ENCODE measurements at regions not wholly inside any gene's neighbourhood (a gene's known extent, or its start where the extent isn't known, plus 50 kb on each side); places are given as distances from the start of the nearest gene placed in this dataset.

GRCh38 chr13:69477451-69477850, 630.2 kb upstream of the ATXN8OS start:
- POLR2A ChIA-PET, result no interaction called here
- no peak for DNase-seq (ENCODE audit: extremely low spot score)
- CTCF ChIA-PET, result no interaction called here
- no peak for TF ChIP-seq CTCF (IDR thresholded peaks at IDR 0.05; ENCODE audit: control extremely low read depth, extremely low read depth, low read depth, missing control alignments)

GRCh38 chr13:69474011-69474685, 633.5 kb upstream of the ATXN8OS start:
- ChIA-PET POLR2A (no interaction called here), CTCF (no interaction called here)
- DNase-seq (ENCODE audit: extremely low spot score), result no peak
- no peak for TF ChIP-seq CTCF (IDR thresholded peaks at IDR 0.05; ENCODE audit: control extremely low read depth, extremely low read depth, low read depth, missing control alignments)

GRCh38 chr13:69468624-69469023, 639.0 kb upstream of the ATXN8OS start:
- POLR2A ChIA-PET, result no interaction called here
- no peak for TF ChIP-seq CTCF (IDR thresholded peaks at IDR 0.05; ENCODE audit: control extremely low read depth, extremely low read depth, low read depth, missing control alignments)
- CTCF ChIA-PET, result interaction anchor here (1.0 kb wide), 1 partner anchor 15 kb away, joined by 3 read pairs; no protein-coding TSS in a partner anchor
- DNase-seq (ENCODE audit: extremely low spot score), result no peak

- TF ChIP-seq CTCF (IDR thresholded peaks at IDR 0.05; ENCODE audit: control extremely low read depth, extremely low read depth, low read depth, missing control alignments), result no peak
- CTCF ChIA-PET, result no interaction called here
- POLR2A ChIA-PET, result no interaction called here
- DNase-seq (ENCODE audit: extremely low spot score), result no peak
Measured at GRCh38 chr13:69461397-69461796, 646.2 kb upstream of the ATXN8OS start.

- TF ChIP-seq CTCF (IDR thresholded peaks at IDR 0.05; ENCODE audit: control extremely low read depth, extremely low read depth, low read depth, missing control alignments), result no peak
- POLR2A ChIA-PET, result no interaction called here
Measured at GRCh38 chr13:69459346-69459745, 648.3 kb upstream of the ATXN8OS start.

GRCh38 chr13:69458013-69458412, 649.6 kb upstream of the ATXN8OS start:
- ChIA-PET POLR2A (no interaction called here), CTCF (no interaction called here)
- DNase-seq (ENCODE audit: extremely low spot score), result no peak
- no peak for TF ChIP-seq CTCF (IDR thresholded peaks at IDR 0.05; ENCODE audit: control extremely low read depth, extremely low read depth, low read depth, missing control alignments)

More at GRCh38 chr13:69459346-69459745, 648.3 kb upstream of the ATXN8OS start:
- no peak for DNase-seq (ENCODE audit: extremely low spot score)
- CTCF ChIA-PET, result no interaction called here

Measured in GM10248 (cell line).